HEK293 (cell line): ENCODE measurements at regions not wholly inside any gene's neighbourhood (a gene's known extent, or its start where the extent isn't known, plus 50 kb on each side); places are given as distances from the start of the nearest gene placed in this dataset.
A peak's percentile ranks its signal among the peaks of the same experiment; 100 is the strongest.

Experiments
- CTCF ChIA-PET: fragments of 350-600 bp; formaldehyde crosslinking; extraction: SDS; loops from one replicate; lab custom pipeline; 2021; ENCODE audit warnings: antibody characterized with exemption; lab: Yijun Ruan, JAX
- POLR2A ChIA-PET: fragments of 300-600 bp; formaldehyde crosslinking; extraction: SDS; loops from one replicate; lab custom pipeline; 2020; ENCODE audit warnings: antibody characterized with exemption, inconsistent platforms; lab: Yijun Ruan, JAX
- H3K27ac ChIP-seq: fragments of 200-500 bp; sonication (Bioruptor generic); 2 replicates; pipeline ENCODE4 v1.5.1; 2014; ENCODE audit warnings: low read depth, low read length, control low read depth, inconsistent platforms; ENCODE audit errors: extremely low read depth
- H3K36me3 ChIP-seq, 2 experiments: fragments of 200-500 bp in 1 of 2; sonication (Bioruptor generic) in 1 of 2; 1 replicate in 1 of 2; 2 replicates in 1 of 2; pipeline ENCODE4 v1.5.1; 2014 to 2017; ENCODE audit warnings: inconsistent platforms in 2 of 2, low read length in 2 of 2; ENCODE audit not compliant: control insufficient read depth in 2 of 2, insufficient read depth in 1 of 2
- H3K4me1 ChIP-seq: fragments of 200-500 bp; sonication (Bioruptor generic); 2 replicates; pipeline ENCODE4 v1.5.1; 2014; ENCODE audit warnings: mild to moderate bottlenecking, low read length, inconsistent platforms; ENCODE audit not compliant: control insufficient read depth, insufficient read depth
- H3K4me3 ChIP-seq: 2 replicates; pipeline ENCODE4 v1.5.1; 2011; ENCODE audit warnings: low read depth, mild to moderate bottlenecking, control low read depth, low read length, moderate library complexity
- H3K9me3 ChIP-seq: fragments of 200-500 bp; sonication (Bioruptor generic); 2 replicates; pipeline ENCODE4 v1.5.1; 2014; ENCODE audit warnings: low read depth, low read length, inconsistent platforms; ENCODE audit not compliant: control insufficient read depth, insufficient read depth
- AEBP2 ChIP-seq: fragments of 450-650 bp; formaldehyde crosslinking; IDR thresholded peaks from 2 replicates; pipeline ENCODE4 v1.5.1; 2016; ENCODE audit warnings: missing biosample characterization, missing genetic modification characterization, borderline replicate concordance
- BCL11A ChIP-seq: fragments of 450-650 bp; formaldehyde crosslinking; IDR thresholded peaks from 2 replicates; pipeline ENCODE4 v1.5.1; 2016; ENCODE audit warnings: low read depth, missing biosample characterization, missing genetic modification characterization
- BCL6B ChIP-seq: fragments of 450-650 bp; formaldehyde crosslinking; IDR thresholded peaks from 2 replicates; pipeline ENCODE4 v1.5.1; 2017; ENCODE audit warnings: missing biosample characterization, missing genetic modification characterization
- GLI2 ChIP-seq: fragments of 450-650 bp; formaldehyde crosslinking; IDR thresholded peaks from 2 replicates; pipeline ENCODE4; 2017; ENCODE audit warnings: missing biosample characterization, missing genetic modification characterization, low read depth, borderline replicate concordance
- KLF10 ChIP-seq: fragments of 450-650 bp; IDR thresholded peaks from 2 replicates; pipeline ENCODE4 v1.5.1; 2018; ENCODE audit warnings: missing biosample characterization, mild to moderate bottlenecking, missing genetic modification characterization
- MEIS1 ChIP-seq: sonication (generic); formaldehyde crosslinking; IDR thresholded peaks from 2 replicates; pipeline ENCODE4 v1.8.1; 2022; ENCODE audit warnings: missing genetic modification reagents, mild to moderate bottlenecking, borderline replicate concordance
- MYNN ChIP-seq: fragments of 450-650 bp; formaldehyde crosslinking; IDR thresholded peaks from 2 replicates; pipeline ENCODE4 v1.5.1; 2016; ENCODE audit warnings: missing biosample characterization, missing genetic modification characterization, borderline replicate concordance
- REST ChIP-seq: fragments of 450-650 bp; formaldehyde crosslinking; IDR thresholded peaks from 2 replicates; pipeline ENCODE4 v1.5.1; 2016; ENCODE audit warnings: missing biosample characterization, missing genetic modification characterization
- WT1 ChIP-seq: fragments of 450-650 bp; formaldehyde crosslinking; IDR thresholded peaks from 2 replicates; pipeline ENCODE4 v1.5.1; 2016; ENCODE audit warnings: missing biosample characterization, missing genetic modification characterization
- ZBTB1 ChIP-seq: fragments of 450-650 bp; formaldehyde crosslinking; IDR thresholded peaks from 2 replicates; pipeline ENCODE4 v1.5.1; 2016; ENCODE audit warnings: missing biosample characterization, missing genetic modification characterization
- ZEB2 ChIP-seq: fragments of 450-650 bp; formaldehyde crosslinking; IDR thresholded peaks from 2 replicates; pipeline ENCODE4 v1.5.1; 2016; ENCODE audit warnings: missing biosample characterization, missing genetic modification characterization
- ZNF157 ChIP-seq: fragments of 450-650 bp; formaldehyde crosslinking; IDR thresholded peaks from 2 replicates; pipeline ENCODE4 v1.5.1; 2016; ENCODE audit warnings: missing biosample characterization, missing genetic modification characterization
- ZNF214 ChIP-seq: fragments of 450-650 bp; formaldehyde crosslinking; IDR thresholded peaks from 2 replicates; pipeline ENCODE4 v1.5.1; 2017; ENCODE audit warnings: missing biosample characterization, mild to moderate bottlenecking, missing genetic modification characterization, borderline replicate concordance
- ZNF248 ChIP-seq: fragments of 450-650 bp; formaldehyde crosslinking; IDR thresholded peaks from 2 replicates; pipeline ENCODE4 v1.5.1; 2017; ENCODE audit warnings: missing biosample characterization, missing genetic modification characterization
- ZNF514 ChIP-seq: fragments of 450-650 bp; formaldehyde crosslinking; IDR thresholded peaks from 2 replicates; pipeline ENCODE4 v1.5.1; 2016; ENCODE audit warnings: missing biosample characterization, missing genetic modification characterization
- ZNF548 ChIP-seq: fragments of 450-650 bp; formaldehyde crosslinking; IDR thresholded peaks from 2 replicates; pipeline ENCODE4 v1.5.1; 2016; ENCODE audit warnings: missing biosample characterization, missing genetic modification characterization
- ZNF560 ChIP-seq: fragments of 450-650 bp; formaldehyde crosslinking; IDR thresholded peaks from 2 replicates; pipeline ENCODE4 v1.5.1; 2017; ENCODE audit warnings: missing biosample characterization, missing genetic modification characterization, borderline replicate concordance
- ZNF585B ChIP-seq: fragments of 450-650 bp; formaldehyde crosslinking; IDR thresholded peaks from 2 replicates; pipeline ENCODE4 v1.5.1; 2016; ENCODE audit warnings: missing biosample characterization, missing genetic modification characterization
- ZNF664 ChIP-seq: fragments of 450-650 bp; formaldehyde crosslinking; IDR thresholded peaks from 2 replicates; pipeline ENCODE4 v1.5.1; 2016; ENCODE audit warnings: missing biosample characterization, missing genetic modification characterization
- ZNF707 ChIP-seq: fragments of 450-650 bp; formaldehyde crosslinking; IDR thresholded peaks from 2 replicates; pipeline ENCODE4 v1.5.1; 2016; ENCODE audit warnings: missing biosample characterization, missing genetic modification characterization
- TF ChIP-seq, protein P1 (sequence below): fragments of 450-650 bp; formaldehyde crosslinking; IDR thresholded peaks from 2 replicates; pipeline ENCODE4; 2016; ENCODE audit warnings: missing biosample characterization, missing genetic modification characterization
- TF ChIP-seq, protein P2 (sequence below): fragments of 450-650 bp; formaldehyde crosslinking; IDR thresholded peaks from 2 replicates; pipeline ENCODE4 v1.5.1; 2016; ENCODE audit warnings: missing biosample characterization, missing genetic modification characterization, borderline replicate concordance

GRCh38 chr1:191971447-191971846 is 186.8 kb upstream of the RGS18 start (continued):
- TF ChIP-seq KLF10 (tag by site-specific recombination) (no peak), ZNF707 (tag by site-specific recombination) (no peak), REST (no peak), ZNF560 (tag by site-specific recombination) (no peak), ZNF214 (tag by site-specific recombination) (no peak), ZNF548 (no peak)
- TF ChIP-seq, protein P1, sequence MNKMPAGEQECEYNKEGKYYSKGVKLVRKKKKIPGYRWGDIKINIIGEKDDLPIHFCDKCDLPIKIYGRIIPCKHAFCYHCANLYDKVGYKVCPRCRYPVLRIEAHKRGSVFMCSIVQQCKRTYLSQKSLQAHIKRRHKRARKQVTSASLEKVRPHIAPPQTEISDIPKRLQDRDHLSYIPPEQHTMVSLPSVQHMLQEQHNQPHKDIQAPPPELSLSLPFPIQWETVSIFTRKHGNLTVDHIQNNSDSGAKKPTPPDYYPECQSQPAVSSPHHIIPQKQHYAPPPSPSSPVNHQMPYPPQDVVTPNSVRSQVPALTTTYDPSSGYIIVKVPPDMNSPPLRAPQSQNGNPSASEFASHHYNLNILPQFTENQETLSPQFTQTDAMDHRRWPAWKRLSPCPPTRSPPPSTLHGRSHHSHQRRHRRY: no peak
- TF ChIP-seq, protein P2, sequence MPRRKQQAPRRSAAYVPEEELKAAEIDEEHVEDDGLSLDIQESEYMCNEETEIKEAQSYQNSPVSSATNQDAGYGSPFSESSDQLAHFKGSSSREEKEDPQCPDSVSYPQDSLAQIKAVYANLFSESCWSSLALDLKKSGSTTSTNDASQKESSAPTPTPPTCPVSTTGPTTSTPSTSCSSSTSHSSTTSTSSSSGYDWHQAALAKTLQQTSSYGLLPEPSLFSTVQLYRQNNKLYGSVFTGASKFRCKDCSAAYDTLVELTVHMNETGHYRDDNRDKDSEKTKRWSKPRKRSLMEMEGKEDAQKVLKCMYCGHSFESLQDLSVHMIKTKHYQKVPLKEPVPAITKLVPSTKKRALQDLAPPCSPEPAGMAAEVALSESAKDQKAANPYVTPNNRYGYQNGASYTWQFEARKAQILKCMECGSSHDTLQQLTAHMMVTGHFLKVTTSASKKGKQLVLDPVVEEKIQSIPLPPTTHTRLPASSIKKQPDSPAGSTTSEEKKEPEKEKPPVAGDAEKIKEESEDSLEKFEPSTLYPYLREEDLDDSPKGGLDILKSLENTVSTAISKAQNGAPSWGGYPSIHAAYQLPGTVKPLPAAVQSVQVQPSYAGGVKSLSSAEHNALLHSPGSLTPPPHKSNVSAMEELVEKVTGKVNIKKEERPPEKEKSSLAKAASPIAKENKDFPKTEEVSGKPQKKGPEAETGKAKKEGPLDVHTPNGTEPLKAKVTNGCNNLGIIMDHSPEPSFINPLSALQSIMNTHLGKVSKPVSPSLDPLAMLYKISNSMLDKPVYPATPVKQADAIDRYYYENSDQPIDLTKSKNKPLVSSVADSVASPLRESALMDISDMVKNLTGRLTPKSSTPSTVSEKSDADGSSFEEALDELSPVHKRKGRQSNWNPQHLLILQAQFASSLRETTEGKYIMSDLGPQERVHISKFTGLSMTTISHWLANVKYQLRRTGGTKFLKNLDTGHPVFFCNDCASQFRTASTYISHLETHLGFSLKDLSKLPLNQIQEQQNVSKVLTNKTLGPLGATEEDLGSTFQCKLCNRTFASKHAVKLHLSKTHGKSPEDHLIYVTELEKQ: no peak

DNA sequence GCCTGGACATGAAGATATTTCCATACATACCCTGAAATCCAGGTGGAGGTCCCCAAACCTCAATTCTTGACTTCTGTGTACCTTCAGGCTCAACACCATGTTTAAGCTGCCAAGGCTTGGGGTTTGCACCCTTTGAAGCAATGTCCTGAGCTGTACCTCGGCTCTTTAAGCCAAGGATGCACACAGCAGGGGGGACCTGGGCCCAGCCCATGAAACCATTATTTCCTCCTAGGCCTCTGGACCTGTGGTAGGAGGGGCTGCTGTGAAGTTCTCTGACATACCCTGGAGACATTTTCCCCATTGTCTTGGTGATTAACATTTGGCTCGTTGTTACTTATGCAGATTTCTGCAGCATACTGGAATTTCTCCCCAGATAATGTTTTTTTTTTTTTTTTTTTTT is 184.3 kb upstream of the RGS18 start:
- POLR2A ChIA-PET: no interaction called here
- H3K9me3 ChIP-seq: no peaks in the 10 kb centered on the region
- no peak for TF ChIP-seq BCL6B
- peak; percentile 60 for TF ChIP-seq ZNF585B (tag by site-specific recombination)
- TF ChIP-seq MYNN (tag by site-specific recombination): no peak
- TF ChIP-seq ZNF157 (tag by site-specific recombination): no peak
- H3K36me3 ChIP-seq: no peaks in the 10 kb centered on the region
- H3K4me1 ChIP-seq: no peaks in the 10 kb centered on the region
- no peak overlapping the region for H3K27ac ChIP-seq
- CTCF ChIA-PET: no interaction called here
- H3K4me3 ChIP-seq: no peak overlapping the region

DNA sequence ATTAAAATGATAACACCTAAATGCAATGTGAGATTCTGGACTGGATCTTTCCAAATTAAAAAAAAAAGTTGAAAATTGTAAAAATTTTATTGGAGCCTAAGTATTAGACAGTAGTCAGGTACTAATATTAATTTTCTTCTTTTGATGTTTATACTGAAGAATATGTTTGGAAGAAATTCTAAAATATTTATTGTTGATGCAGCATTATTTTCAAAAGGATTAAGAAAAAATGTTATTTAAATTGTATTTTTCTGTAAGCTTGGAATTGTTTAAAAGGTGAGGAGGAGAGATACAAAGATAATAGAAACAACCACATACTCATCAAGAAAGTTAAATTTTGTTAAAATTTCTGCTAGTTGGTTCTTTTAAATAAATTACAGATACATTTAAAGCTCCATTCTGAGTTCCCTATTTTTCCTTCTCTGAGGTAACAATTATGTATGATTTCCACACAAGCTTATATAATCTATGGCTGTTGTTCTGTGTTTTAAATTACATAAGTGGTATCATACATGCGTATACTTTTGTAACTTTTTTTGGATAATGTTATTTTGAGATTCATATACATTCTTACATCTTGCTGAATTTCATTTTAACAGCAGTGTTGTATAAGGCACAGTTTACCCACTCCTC is 180.3 kb upstream of the RGS18 start:
- POLR2A ChIA-PET: no interaction called here
- CTCF ChIA-PET: no interaction called here
- H3K27ac ChIP-seq: no peak overlapping the region

More for the DNA sequence above, 180.3 kb upstream of the RGS18 start:
- no peak overlapping the region for H3K4me3 ChIP-seq
- H3K9me3 ChIP-seq: no peaks in the 10 kb centered on the region
- H3K36me3 ChIP-seq: no peaks in the 10 kb centered on the region
- H3K4me1 ChIP-seq: no peaks in the 10 kb centered on the region
- no peak for TF ChIP-seq ZNF664
- no peak for TF ChIP-seq MEIS1 (CRISPR knock-in tag)
- no peak for TF ChIP-seq GLI2 (tag by site-specific recombination)
- TF ChIP-seq ZNF514 (tag by site-specific recombination): no peak
- TF ChIP-seq WT1: no peak
- TF ChIP-seq ZEB2 (tag by site-specific recombination): no peak
- no peak for TF ChIP-seq ZBTB1 (tag by site-specific recombination)
- no peak for TF ChIP-seq ZNF248 (tag by site-specific recombination)
- TF ChIP-seq AEBP2 (tag by site-specific recombination): no peak
- no peak for TF ChIP-seq BCL11A
